Non-pigmented ciliary epithelial cell (primary cell): ENCODE measurements at regions not wholly inside any gene's neighbourhood (a gene's known extent, or its start where the extent isn't known, plus 50 kb on each side); places are given as distances from the start of the nearest gene placed in this dataset.
"Not testable (repeated sequence)": the region's sequence is repeated elsewhere in the genome, so short reads cannot be mapped to it uniquely, and the experiment has no call there.

ENCODE experiments used
- DNase-seq: peaks from one replicate; pipeline ENCODE4 v3.0.0-alpha.2; 2010; ENCODE audit warnings: low read depth

- no peak for DNase-seq
These were observed 372.3 kb upstream of the CCNH start for GRCh38 chr5:87784879-87785495.

DNA sequence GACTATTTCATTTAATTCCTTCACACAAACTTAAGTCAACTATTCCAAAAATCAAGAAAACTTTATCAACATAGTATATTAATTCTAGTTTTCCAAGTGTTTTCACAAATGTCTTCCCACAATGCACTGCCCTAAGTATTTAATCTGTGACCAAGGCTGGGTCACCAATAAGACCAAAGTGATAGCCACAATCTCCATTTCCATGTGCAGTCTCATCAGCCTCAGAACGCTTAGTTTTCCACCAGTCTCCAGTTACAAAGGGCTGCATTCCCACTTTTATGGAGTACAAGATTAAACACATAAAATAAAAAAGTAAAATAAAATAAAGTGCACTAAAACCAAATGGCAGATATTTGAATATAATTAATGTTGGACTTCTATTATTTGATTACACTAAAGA lies 371.6 kb upstream of the CCNH start:
- no peak for DNase-seq

DNA sequence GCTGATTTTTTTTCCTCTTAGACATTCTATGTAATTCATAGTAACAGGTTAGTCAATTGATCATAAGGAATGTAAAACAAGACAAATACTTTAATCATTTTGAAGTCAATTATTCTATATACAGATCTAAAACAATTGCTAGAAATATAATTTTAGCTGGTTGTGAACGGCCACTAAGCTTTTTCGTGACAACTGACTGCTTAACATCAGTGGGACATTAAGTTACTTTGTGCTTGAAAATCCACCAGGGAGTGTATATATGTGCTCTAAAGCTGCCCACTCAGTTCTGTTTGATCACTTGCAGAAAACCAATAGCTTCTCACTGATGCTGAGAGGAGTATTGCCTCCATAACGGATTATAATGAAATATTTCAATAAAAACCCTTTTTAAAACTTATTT lies 370.2 kb upstream of the CCNH start:
- DNase-seq: no peak

DNA sequence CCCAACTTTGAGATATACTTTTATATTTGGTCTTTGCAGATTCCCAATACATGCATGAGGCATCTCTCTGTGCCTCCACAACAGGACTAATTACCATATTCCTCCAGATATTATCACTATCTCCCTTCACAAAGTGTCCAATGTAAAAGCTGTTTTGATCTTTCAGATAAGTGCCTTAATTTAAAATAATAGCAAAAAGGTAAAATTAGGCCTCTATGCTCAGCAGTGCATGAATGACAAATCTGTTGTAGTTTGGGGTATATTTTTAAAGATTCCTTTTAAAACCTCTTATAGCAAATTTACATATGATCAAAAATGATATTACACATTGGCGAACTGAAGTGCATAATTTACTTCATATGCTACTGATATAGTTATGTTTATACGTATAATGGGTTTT lies 369.2 kb upstream of the CCNH start:
- no peak for DNase-seq

- DNase-seq: peak; percentile 46
These were observed 368.4 kb upstream of the CCNH start for GRCh38 chr5:87780831-87781760.

DNA sequence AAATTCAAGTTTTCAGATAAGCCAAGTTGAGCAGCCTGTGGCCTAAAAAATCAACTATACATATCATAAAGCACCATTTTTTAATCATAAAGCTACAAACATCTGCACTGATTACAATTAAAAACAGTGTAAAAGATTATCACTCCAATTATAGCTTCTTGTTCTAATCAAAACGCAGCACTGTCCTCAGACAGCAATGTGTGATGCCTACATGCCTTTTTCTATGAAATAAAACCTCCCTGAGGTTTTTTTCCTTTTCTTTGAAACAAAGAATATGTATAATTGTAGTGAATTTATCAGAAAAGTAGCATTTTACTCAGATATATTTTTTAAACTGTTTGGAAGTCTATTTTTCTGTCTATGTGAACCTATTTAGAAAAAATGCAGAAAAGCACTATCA lies 366.1 kb upstream of the CCNH start:
- DNase-seq: no peak

DNA sequence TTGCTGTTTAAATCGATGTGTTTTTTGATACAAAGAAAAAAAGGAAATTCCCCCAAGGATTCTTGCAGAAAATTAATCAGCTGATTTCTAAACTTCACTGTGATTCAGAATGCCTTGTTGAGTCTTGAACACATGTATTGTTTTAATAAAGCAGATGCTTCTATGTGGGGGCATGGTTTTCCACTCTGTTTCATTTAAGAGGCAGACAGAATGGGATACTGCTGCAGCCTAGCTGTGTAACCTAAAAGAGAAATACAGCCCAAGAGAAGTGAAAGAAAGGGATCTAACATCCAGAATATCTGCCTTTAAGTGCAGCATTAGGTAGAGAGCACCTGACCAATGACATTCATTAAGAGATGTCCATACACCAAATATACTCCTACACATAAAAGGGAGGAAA lies 365.1 kb upstream of the CCNH start:
- no peak for DNase-seq

- DNase-seq: no peak
These were observed 364.1 kb upstream of the CCNH start for GRCh38 chr5:87776785-87777184.

DNA sequence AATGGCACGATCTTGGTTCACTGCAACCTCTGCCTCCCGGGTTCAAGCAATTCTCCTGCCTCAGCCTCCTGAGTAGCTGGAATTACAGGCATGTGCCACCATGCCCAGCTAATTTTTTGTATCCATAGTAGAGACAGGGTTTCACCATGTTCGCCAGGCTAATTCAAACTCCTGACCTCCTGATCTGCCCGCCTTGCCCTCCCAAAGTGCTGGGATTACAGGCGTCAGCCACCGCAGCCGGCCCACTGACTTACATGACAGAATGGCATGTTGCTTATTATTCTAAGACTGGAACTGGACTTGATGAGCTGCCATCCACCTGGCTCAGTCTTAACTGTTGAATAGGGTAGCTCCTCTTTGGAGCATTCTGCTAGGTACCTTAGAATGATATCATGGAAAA lies 363.6 kb upstream of the CCNH start:
- not testable (repeated sequence) for DNase-seq

- DNase-seq: no peak
These were observed 362.5 kb upstream of the CCNH start for GRCh38 chr5:87775228-87775627.

DNA sequence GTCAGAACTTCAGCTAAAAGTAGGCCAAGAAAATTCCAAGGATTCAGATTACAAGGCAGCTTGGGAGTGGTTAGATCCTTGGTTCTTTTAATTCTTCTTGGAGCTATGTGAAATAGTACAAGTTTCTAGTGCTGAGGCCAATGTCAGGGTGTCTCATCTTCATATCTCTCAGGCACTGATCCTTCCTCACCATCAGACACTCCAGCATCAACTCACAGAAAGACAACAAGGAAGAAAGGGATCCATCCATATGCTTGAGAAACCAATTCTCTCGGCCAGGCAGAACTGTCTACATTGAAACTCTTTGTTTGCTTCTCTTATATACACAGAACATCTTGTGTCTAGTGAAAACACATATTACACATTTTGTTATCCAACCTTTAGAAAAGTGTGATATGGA lies 362.1 kb upstream of the CCNH start:
- DNase-seq: no peak

GRCh38 chr5:87770601-87771121 lies 357.9 kb upstream of the CCNH start:
- no peak for DNase-seq

DNA sequence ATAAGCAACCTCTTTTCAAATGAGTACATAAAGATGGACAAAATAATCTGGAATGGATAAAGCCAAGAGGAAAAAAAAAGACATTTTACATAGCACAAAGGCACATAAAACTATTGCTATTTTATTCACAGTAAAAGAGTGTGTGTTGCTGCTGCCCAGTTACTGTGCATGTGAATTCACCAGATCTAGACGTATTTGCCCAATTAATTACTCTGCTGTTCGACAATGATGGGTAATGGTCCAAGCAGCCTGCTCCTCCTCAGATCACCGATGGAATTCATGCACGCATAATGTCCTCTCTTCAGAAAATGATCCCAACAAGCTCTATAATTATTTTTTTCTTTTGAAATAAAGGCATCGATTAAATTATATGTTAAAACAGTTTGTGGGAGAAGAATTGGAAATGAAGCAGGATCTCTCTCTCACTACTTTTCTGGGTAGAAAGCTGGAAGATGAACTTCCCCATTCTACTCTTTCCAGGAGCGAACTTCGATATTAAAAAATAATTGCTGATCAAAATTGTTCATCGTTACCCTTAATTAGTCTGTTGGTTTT lies 357.4 kb upstream of the CCNH start:
- DNase-seq: no peak

- DNase-seq: no peak
These were observed 356.4 kb upstream of the CCNH start for GRCh38 chr5:87769157-87769556.

- no peak for DNase-seq
These were observed 355.5 kb upstream of the CCNH start for GRCh38 chr5:87768190-87768589.

GRCh38 chr5:87765009-87765408 lies 352.3 kb upstream of the CCNH start:
- no peak for DNase-seq

DNA sequence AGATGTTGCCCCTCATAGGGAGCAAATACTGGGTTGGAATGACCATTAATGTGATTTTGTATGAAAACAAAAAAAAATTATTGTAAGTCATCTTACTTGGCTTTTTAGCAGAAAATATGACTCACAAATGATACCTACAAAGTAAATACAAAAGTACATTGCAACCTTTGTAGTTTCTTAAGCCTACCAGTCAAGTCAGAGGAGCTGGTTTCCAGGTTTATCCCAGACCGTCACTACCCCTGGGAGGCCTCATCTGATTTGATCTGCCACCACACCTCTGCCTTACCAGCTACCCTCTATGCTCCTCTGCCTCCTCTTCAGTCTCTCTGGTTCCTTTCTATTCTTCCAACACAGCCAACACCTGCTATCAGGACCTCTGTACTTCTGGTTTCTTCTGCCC lies 349.9 kb upstream of the CCNH start:
- DNase-seq: no peak

DNA sequence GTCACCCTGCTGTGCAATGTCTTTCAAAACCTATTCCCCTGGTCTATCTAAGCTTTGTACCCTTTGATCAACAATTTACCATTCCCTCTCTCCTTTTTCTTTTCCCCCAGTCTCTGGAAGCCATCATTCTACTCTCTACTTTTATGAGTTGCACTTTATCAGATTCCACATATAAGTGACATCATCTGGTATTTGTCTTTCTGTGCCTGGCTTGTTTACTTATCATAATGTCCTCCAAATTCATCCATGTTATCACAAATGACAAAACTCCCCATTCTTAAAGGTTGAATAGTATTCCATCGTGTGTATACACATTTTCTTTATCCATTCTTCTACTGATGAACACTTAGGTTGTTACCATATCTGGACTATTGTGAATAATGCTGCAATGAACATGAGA lies 344.2 kb upstream of the CCNH start:
- no peak for DNase-seq

GRCh38 chr5:87755360-87755759 lies 342.6 kb upstream of the CCNH start:
- no peak for DNase-seq

DNA sequence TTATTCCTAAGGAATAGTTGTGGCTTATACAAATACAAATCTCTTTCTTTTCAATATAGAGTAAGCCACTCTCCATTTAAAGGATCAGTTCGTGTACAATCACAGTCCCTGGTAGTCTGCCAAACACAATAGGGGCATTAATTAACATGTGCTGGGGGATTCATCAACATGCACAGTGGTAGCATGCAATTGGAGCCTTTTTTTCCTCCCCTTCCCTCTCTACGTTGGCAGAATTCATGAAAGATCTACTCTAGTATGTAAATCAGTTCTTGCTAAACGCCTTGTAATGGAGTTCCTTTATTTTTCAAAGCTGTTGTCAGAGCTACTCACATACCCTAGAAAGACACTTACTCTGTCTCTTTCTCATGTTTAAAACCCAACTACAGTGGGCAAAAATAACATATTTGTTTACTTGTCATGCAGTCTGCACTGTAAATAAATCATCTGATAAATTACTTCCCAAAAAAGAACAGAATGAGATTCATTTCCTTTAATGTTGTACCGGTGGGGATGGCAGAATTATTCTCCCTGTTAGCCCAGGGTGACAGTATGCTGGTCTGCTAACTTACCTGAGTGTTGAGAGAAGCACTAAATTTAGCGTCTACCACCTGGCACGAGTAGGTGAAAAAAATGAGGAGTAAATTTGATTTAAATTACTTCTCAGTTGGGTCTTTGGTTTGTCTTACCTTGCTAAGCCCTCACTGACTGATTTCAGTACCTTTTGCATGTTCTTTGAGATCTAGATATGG lies 341.5 kb upstream of the CCNH start:
- no peak for DNase-seq

DNA sequence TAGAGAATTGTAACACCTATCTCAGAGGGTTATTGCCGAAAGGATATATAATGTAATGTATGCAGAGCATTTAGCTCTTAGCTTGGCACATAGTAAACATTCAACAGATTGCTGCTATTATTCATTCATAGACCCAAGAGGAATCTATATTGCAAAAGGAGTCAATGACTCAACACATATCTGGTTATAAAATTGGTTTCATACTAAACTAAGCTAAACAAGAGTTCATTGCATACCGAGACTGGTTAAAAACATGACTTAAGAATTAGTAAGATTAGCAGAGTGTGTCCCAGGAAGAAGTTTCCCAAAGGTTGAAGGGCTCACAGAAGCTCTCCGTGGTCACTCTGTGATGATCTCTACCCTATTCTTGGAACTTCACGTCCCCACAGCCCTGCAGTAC lies 339.6 kb upstream of the CCNH start:
- DNase-seq: no peak

DNA sequence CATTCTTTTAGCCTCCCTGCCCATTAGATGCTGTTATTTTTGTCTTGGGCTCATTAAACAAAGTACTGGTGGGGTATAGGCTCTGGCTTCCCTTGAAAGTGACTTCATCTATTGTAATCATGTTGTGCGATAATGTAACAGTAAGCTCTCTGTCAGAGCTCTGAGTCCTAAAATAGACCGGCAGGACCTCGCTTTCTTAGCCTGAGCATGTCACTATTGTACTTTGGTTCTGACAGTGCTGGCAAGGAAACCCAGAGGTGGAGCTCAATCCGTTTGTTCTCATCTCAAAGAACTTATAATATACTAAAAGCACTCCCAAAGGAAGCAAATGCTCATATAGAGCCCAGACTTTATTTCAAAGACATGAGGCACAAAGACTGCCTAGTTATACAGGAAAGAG lies 339.1 kb upstream of the CCNH start:
- no peak for DNase-seq
